ENCODE measurements at regions not wholly inside any gene's neighbourhood (a gene's known extent, or its start where the extent isn't known, plus 50 kb on each side); places are given as distances from the start of the nearest gene placed in this dataset.
"Not testable (repeated sequence)": the region's sequence is repeated elsewhere in the genome, so short reads cannot be mapped to it uniquely, and the experiment has no call there.

GRCh38 chrX:1884446-1884845, 269.6 kb downstream of the ASMT start:
- no peak overlapping the region for H3K27ac ChIP-seq (ENCODE audit: low read depth in 1 of 2, low read length in 2 of 2)
- DNase-seq (no peak), ATAC-seq (ENCODE audit: low FRiP score) (no peak)
- intact Hi-C loops (cut with DNase I) = no loop called here
- H3K36me3 ChIP-seq (ENCODE audit: control insufficient read depth in 1 of 2, insufficient read depth in 2 of 2, low read length in 1 of 2) = no peaks in the 10 kb centered on the region
- 81 to 88% methylated on average over 1 of the region's 1 CpG for WGBS, 2 donors
- no peaks in the 10 kb centered on the region for H3K27me3 ChIP-seq (ENCODE audit: control insufficient read depth in 1 of 2, insufficient read depth in 2 of 2, low read length in 1 of 2)
- no peaks in the 10 kb centered on the region for H3K4me1 ChIP-seq (ENCODE audit: control insufficient read depth in 1 of 2, insufficient read depth in 2 of 2, low read length in 2 of 2)
- peaks cover 2% of the 10 kb centered on the region for H3K9me3 ChIP-seq (ENCODE audit: control insufficient read depth, low read length)
- H3K4me3 ChIP-seq (ENCODE audit: low read length in 2 of 2) = no peak overlapping the region

GRCh38 chrX:1885116-1885515, 270.3 kb downstream of the ASMT start:
- Histone ChIP-seq H3K4me3 (ENCODE audit: low read length in 2 of 2) (no peak overlapping the region), H3K36me3 (ENCODE audit: control insufficient read depth in 1 of 2, insufficient read depth in 2 of 2, low read length in 1 of 2) (no peaks in the 10 kb centered on the region), H3K9me3 (ENCODE audit: control insufficient read depth, low read length) (peaks cover 2% of the 10 kb centered on the region), H3K27me3 (ENCODE audit: control insufficient read depth in 1 of 2, insufficient read depth in 2 of 2, low read length in 1 of 2) (no peaks in the 10 kb centered on the region), H3K4me1 (ENCODE audit: control insufficient read depth in 1 of 2, insufficient read depth in 2 of 2, low read length in 2 of 2) (no peaks in the 10 kb centered on the region), H3K27ac (ENCODE audit: low read depth in 1 of 2, low read length in 2 of 2) (no peak overlapping the region)
- DNase-seq = no peak
- ATAC-seq (ENCODE audit: low FRiP score) = no peak
- intact Hi-C loops (cut with DNase I) = no loop called here
- 89% methylated on average over 12 of the region's 12 CpGs for WGBS, 2 donors

- not testable (repeated sequence) for H3K27ac ChIP-seq (ENCODE audit: low read depth in 1 of 2, low read length in 2 of 2); H3K36me3 ChIP-seq (ENCODE audit: control insufficient read depth in 1 of 2, insufficient read depth in 2 of 2, low read length in 1 of 2)
Observed at GRCh38 chrX:1888305-1888704, 273.4 kb downstream of the ASMT start.

GRCh38 chrX:1894026-1894294, 279.1 kb downstream of the ASMT start:
- Histone ChIP-seq H3K4me1 (ENCODE audit: control insufficient read depth in 1 of 2, insufficient read depth in 2 of 2, low read length in 2 of 2) (no peaks in the 10 kb centered on the region), H3K27me3 (ENCODE audit: control insufficient read depth in 1 of 2, insufficient read depth in 2 of 2, low read length in 1 of 2) (no peaks in the 10 kb centered on the region), H3K4me3 (ENCODE audit: low read length in 2 of 2) (no peak overlapping the region), H3K27ac (ENCODE audit: low read depth in 1 of 2, low read length in 2 of 2) (no peak overlapping the region), H3K9me3 (ENCODE audit: control insufficient read depth, low read length) (no peaks in the 10 kb centered on the region), H3K36me3 (ENCODE audit: control insufficient read depth in 1 of 2, insufficient read depth in 2 of 2, low read length in 1 of 2) (no peaks in the 10 kb centered on the region)
- DNase-seq = no peak
- intact Hi-C loops (cut with DNase I) = no loop called here
- ATAC-seq (ENCODE audit: low FRiP score) = no peak
- WGBS, 2 donors = 83 to 86% methylated on average over 8 to 9 of the region's 9 CpGs

More at GRCh38 chrX:1888305-1888704, 273.4 kb downstream of the ASMT start:
- H3K4me3 ChIP-seq (ENCODE audit: low read length in 2 of 2); intact Hi-C loops (cut with DNase I); DNase-seq; H3K4me1 ChIP-seq (ENCODE audit: control insufficient read depth in 1 of 2, insufficient read depth in 2 of 2, low read length in 2 of 2); H3K27me3 ChIP-seq (ENCODE audit: control insufficient read depth in 1 of 2, insufficient read depth in 2 of 2, low read length in 1 of 2); ATAC-seq (ENCODE audit: low FRiP score); H3K9me3 ChIP-seq (ENCODE audit: control insufficient read depth, low read length): not testable (repeated sequence)
- WGBS, 2 donors = 64 to 77% methylated on average over 9 of the region's 9 CpGs

- DNase-seq (no peak), ATAC-seq (ENCODE audit: low FRiP score) (no peak)
- WGBS, 2 donors = 47 to 49% methylated on average over 17 of the region's 17 CpGs
- no peak overlapping the region for H3K4me3 ChIP-seq (ENCODE audit: low read length in 2 of 2)
- no peaks in the 10 kb centered on the region for H3K36me3 ChIP-seq (ENCODE audit: control insufficient read depth in 1 of 2, insufficient read depth in 2 of 2, low read length in 1 of 2)
- intact Hi-C loops (cut with DNase I) = no loop called here
- H3K4me1 ChIP-seq (ENCODE audit: control insufficient read depth in 1 of 2, insufficient read depth in 2 of 2, low read length in 2 of 2) = no peaks in the 10 kb centered on the region
- no peak overlapping the region for H3K27ac ChIP-seq (ENCODE audit: low read depth in 1 of 2, low read length in 2 of 2)
- no peaks in the 10 kb centered on the region for H3K27me3 ChIP-seq (ENCODE audit: control insufficient read depth in 1 of 2, insufficient read depth in 2 of 2, low read length in 1 of 2)
- peaks cover 1% of the 10 kb centered on the region for H3K9me3 ChIP-seq (ENCODE audit: control insufficient read depth, low read length)
Observed at GRCh38 chrX:1894740-1895139, 279.9 kb downstream of the ASMT start.

- H3K4me1 ChIP-seq (ENCODE audit: control insufficient read depth in 1 of 2, insufficient read depth in 2 of 2, low read length in 2 of 2) = no peaks in the 10 kb centered on the region
- intact Hi-C loops (cut with DNase I) = no loop called here
- no peak for DNase-seq
- ATAC-seq (ENCODE audit: low FRiP score) = no peak
- H3K4me3 ChIP-seq (ENCODE audit: low read length in 2 of 2) = no peak overlapping the region
- H3K36me3 ChIP-seq (ENCODE audit: control insufficient read depth in 1 of 2, insufficient read depth in 2 of 2, low read length in 1 of 2) = no peaks in the 10 kb centered on the region
- no peaks in the 10 kb centered on the region for H3K27me3 ChIP-seq (ENCODE audit: control insufficient read depth in 1 of 2, insufficient read depth in 2 of 2, low read length in 1 of 2)
- H3K27ac ChIP-seq (ENCODE audit: low read depth in 1 of 2, low read length in 2 of 2) = no peak overlapping the region
- H3K9me3 ChIP-seq (ENCODE audit: control insufficient read depth, low read length) = peaks cover 1% of the 10 kb centered on the region
Observed at GRCh38 chrX:1895583-1895982, 280.7 kb downstream of the ASMT start.

GRCh38 chrX:1899841-1900240, 285.0 kb downstream of the ASMT start:
- no peak for ATAC-seq (ENCODE audit: low FRiP score)
- 60 to 62% methylated on average over 12 of the region's 12 CpGs for WGBS, 2 donors
- Histone ChIP-seq H3K27me3 (ENCODE audit: control insufficient read depth in 1 of 2, insufficient read depth in 2 of 2, low read length in 1 of 2) (no peaks in the 10 kb centered on the region), H3K4me1 (ENCODE audit: control insufficient read depth in 1 of 2, insufficient read depth in 2 of 2, low read length in 2 of 2) (no peaks in the 10 kb centered on the region), H3K36me3 (ENCODE audit: control insufficient read depth in 1 of 2, insufficient read depth in 2 of 2, low read length in 1 of 2) (no peaks in the 10 kb centered on the region), H3K9me3 (ENCODE audit: control insufficient read depth, low read length) (peaks cover 7% of the 10 kb centered on the region), H3K4me3 (ENCODE audit: low read length in 2 of 2) (no peak overlapping the region), H3K27ac (ENCODE audit: low read depth in 1 of 2, low read length in 2 of 2) (no peak overlapping the region)
- intact Hi-C loops (cut with DNase I) = no loop called here
- DNase-seq = no peak

- ATAC-seq (ENCODE audit: low FRiP score) (no peak), DNase-seq (no peak)
- 31 to 36% methylated on average over 7 of the region's 7 CpGs for WGBS, 2 donors
- Histone ChIP-seq H3K4me3 (ENCODE audit: low read length in 2 of 2) (no peak overlapping the region), H3K27ac (ENCODE audit: low read depth in 1 of 2, low read length in 2 of 2) (no peak overlapping the region), H3K9me3 (ENCODE audit: control insufficient read depth, low read length) (peaks cover 8% of the 10 kb centered on the region), H3K27me3 (ENCODE audit: control insufficient read depth in 1 of 2, insufficient read depth in 2 of 2, low read length in 1 of 2) (no peaks in the 10 kb centered on the region), H3K36me3 (ENCODE audit: control insufficient read depth in 1 of 2, insufficient read depth in 2 of 2, low read length in 1 of 2) (no peaks in the 10 kb centered on the region), H3K4me1 (ENCODE audit: control insufficient read depth in 1 of 2, insufficient read depth in 2 of 2, low read length in 2 of 2) (no peaks in the 10 kb centered on the region)
- intact Hi-C loops (cut with DNase I) = no loop called here
Observed at GRCh38 chrX:1902901-1903235, 288.0 kb downstream of the ASMT start.

- intact Hi-C loops (cut with DNase I) = no loop called here
- WGBS, 2 donors = 69 to 75% methylated on average over 17 of the region's 17 CpGs
- ATAC-seq (ENCODE audit: low FRiP score) = no peak
Observed at GRCh38 chrX:1903236-1903935, 288.5 kb downstream of the ASMT start.

More at GRCh38 chrX:1903236-1903935, 288.5 kb downstream of the ASMT start:
- Histone ChIP-seq H3K9me3 (ENCODE audit: control insufficient read depth, low read length) (peaks cover 8% of the 10 kb centered on the region), H3K4me3 (ENCODE audit: low read length in 2 of 2) (no peak overlapping the region), H3K27me3 (ENCODE audit: control insufficient read depth in 1 of 2, insufficient read depth in 2 of 2, low read length in 1 of 2) (no peaks in the 10 kb centered on the region), H3K4me1 (ENCODE audit: control insufficient read depth in 1 of 2, insufficient read depth in 2 of 2, low read length in 2 of 2) (no peaks in the 10 kb centered on the region), H3K36me3 (ENCODE audit: control insufficient read depth in 1 of 2, insufficient read depth in 2 of 2, low read length in 1 of 2) (no peaks in the 10 kb centered on the region), H3K27ac (ENCODE audit: low read depth in 1 of 2, low read length in 2 of 2) (no peak overlapping the region)
- no peak for DNase-seq

Data from aorta (tissue), 5 donors.